Posterior cingulate gyrus (tissue), 11 donors: ENCODE measurements at regions not wholly inside any gene's neighbourhood (a gene's known extent, or its start where the extent isn't known, plus 50 kb on each side); places are given as distances from the start of the nearest gene placed in this dataset.

Experiments used
- DNase-seq, 10 donors: peaks; one replicate each; pipeline versions ENCODE4 v3.0.0 to v3.0.0-alpha.2; 2020 to 2021; ENCODE audit warnings: mixed read lengths in 3 of 10
- intact Hi-C: fragments of 100-400 bp; cut with DNase I; formaldehyde crosslinking; loops from one replicate; pipeline ENCODE4 v1.15.1; 2023

DNA sequence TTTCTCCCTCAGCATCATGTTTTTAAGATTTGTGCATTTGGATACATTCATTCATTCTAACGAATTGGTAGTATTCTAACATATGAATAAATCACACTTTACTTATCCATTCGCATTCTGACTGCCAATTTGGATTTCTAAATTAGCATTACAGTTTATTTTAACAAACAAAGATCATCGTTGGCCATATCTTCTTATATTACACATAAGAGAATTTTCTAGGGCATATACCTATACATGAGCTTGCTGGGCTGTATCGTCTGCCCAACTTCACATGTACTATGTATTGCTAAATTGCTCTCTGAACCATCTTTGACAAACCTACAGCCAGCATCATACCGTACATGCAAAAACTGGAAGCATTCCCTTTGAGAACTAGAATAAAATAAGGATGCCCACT, 265.8 kb upstream of the PPP2R3A start:
- intact Hi-C loops, result no loop called here
- no peak for DNase-seq

DNA sequence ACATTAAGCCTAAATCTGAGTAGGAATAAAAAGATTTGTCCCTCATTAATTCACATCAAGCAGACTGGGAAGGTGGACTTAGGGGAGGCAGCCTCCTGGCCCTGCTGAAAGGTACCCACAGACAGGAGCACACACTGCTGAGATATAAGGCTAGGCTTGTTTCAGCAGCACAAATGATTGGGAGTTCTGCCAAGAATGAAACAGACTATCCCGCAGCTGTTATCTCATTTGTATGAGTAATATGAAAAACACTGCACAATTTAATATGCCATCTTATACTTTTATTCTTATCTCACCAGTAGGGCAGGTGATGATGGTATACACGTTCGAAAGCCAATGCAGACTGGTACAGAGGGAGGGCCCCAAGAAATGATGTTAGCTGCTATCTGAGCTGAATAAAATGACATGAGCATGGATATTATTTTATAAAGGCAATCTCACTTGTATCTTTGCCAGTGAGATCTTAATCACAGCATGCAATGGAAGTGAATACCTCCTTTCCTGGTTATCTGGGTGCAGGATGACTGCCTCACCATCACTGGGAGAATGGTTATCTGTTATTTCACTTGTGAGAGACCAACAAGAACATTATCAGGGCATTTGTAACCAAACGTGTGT, 258.7 kb upstream of the PPP2R3A start:
- no peak for DNase-seq

DNA sequence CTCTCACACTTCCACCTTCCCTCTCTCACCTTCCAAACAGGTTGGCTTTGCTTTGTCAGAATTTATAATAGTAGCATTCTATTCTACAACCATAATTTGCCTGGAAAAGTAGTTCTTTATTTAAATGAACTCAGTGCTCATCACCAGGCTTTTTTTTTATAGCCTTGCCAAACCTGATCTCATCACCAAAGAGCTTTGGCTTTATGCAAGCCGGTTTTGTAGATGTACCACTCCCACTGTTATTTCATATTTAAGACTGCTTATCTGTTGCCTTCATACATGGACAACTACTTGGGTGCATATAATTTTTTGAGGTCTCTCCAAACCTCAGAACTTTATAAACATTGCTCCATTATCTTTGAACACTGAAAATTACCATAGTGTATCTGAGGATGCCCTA, 246.1 kb upstream of the PPP2R3A start:
- intact Hi-C loops, result no loop called here

More for the DNA sequence above, 258.7 kb upstream of the PPP2R3A start:
- intact Hi-C loops, result no loop called here

GRCh38 chr3:135728007-135728721, 237.4 kb upstream of the PPP2R3A start:
- intact Hi-C loops, result no loop called here
- DNase-seq, result no peak

More for the DNA sequence above, 246.1 kb upstream of the PPP2R3A start:
- DNase-seq, result no peak

DNA sequence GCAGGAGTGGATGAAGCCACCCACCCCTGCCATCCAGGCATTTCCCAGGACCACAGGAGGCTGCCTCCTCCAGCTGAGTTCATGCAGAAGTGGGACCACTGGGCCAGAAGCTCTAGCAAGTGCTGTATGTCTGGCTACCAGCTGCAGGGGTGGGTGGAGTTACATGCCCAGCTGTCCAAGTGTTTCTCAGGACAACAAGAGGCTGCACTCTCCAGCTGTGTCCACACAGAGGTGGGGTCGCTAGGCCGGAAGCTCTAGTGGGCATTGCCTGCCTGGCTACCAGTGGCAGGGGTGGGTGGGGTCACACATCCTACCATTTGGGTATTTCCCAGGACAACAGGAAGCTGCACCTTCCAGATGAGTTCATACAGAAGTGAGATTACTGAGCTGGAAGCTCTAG, 234.0 kb upstream of the PPP2R3A start:
- DNase-seq, result no peak
- intact Hi-C loops, result no loop called here

DNA sequence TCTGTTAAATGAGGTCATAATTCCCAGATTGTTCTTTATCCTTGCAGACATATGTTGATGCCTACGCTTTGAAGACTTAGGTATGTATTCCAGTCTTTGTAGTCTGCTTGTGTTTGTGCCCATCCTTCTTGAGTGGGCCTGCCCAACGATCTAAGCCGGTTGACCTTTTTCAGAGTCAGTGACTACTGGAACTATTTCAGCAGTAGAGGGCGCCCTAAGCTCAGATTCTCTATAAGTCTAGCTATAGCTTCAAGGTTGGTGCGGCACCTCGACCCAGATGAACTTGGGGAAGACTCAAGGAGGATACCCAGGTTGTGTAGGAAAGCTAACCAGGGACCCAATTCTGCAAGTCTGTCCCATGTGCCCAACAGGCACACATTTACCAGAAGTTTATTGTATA, 228.8 kb upstream of the PPP2R3A start:
- peak in 1 of 10 donors; percentile 35 for DNase-seq
- intact Hi-C loops, result no loop called here

DNA sequence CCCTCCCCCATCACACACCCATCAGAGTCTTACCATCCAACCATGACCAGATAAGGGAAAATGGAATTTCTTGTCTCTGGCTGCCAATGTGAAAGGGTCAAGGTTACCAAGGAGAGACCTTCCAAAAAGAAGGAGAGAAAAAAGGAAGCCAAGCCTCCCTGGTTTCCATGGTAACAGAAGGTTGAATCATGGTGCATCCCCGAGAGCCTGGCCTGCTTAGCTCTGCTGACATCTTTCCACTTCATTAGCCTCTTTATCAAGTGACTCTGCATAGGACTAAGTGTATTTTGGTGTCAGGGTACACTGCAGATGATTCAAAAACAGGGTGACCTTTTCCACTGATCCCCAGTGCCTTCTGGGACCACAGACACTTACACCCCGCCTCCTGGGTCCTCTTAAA, 225.7 kb upstream of the PPP2R3A start:
- DNase-seq, result no peak

DNA sequence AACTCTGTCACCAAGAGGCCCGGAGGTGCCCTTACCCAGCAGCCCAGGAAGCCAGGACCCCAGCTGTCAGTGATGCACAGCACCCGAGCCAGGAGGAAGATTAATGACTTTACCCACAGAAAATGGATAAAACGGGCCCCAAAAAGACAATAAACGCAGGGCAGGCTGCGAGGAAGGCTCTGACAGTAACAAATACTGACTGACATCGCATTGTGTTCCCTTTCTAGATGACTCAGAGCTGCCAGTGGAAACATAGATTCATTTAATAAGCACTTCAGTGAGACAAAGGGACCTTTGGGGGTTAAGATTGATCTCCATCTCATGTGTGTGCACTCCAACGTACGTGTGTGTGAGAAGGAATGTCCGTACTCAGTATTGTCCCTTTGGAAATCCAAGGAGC, 225.3 kb upstream of the PPP2R3A start:
- DNase-seq, result no peak
- intact Hi-C loops, result no loop called here

More for the DNA sequence above, 225.7 kb upstream of the PPP2R3A start:
- intact Hi-C loops, result no loop called here

GRCh38 chr3:135740751-135741150, 224.8 kb upstream of the PPP2R3A start:
- intact Hi-C loops, result no loop called here
- no peak for DNase-seq

DNA sequence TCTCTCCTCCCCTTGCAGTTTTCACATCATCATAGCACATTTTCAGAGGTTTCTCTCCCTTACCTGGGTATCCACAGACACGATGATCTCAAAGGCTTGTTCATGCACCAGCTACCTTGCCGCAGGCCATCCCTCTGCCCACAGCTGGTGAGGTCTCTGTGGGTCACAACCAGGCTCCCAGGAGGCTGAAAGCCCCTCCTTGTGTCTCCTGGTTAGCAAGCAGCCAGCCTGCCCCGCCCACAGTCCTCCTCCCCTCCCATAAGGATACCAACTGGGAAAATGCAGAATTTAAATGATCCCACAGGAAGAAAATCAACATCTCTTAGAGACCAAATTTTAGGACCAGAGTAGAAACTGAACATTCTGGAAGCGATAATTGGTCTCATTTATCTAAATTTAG, 213.5 kb upstream of the PPP2R3A start:
- DNase-seq, result peak in 1 of 10 donors; percentile 79
- intact Hi-C loops, result no loop called here

- no peak for DNase-seq
- intact Hi-C loops, result no loop called here
Observed at GRCh38 chr3:135752851-135753250, 212.7 kb upstream of the PPP2R3A start.

DNA sequence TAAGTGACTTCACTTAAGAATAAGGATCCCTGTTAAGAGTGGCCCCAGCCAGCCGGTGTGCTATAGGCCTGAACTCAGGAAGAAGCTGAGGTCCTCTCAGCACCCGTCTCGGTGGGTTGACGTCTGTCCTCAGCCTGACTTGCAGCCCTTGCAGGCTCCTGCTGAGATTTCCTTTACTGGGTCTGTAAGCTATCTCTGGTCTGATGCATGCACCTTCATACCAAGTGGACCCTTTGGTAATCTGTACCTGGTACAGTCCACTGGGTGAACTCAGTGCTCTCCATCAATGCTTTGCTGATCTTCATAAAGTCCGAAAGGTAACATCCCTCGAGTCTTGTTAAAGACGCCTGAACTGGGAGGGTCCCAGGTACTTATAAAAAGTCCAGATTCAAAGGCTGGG, 212.0 kb upstream of the PPP2R3A start:
- intact Hi-C loops, result no loop called here
- DNase-seq, result no peak

DNA sequence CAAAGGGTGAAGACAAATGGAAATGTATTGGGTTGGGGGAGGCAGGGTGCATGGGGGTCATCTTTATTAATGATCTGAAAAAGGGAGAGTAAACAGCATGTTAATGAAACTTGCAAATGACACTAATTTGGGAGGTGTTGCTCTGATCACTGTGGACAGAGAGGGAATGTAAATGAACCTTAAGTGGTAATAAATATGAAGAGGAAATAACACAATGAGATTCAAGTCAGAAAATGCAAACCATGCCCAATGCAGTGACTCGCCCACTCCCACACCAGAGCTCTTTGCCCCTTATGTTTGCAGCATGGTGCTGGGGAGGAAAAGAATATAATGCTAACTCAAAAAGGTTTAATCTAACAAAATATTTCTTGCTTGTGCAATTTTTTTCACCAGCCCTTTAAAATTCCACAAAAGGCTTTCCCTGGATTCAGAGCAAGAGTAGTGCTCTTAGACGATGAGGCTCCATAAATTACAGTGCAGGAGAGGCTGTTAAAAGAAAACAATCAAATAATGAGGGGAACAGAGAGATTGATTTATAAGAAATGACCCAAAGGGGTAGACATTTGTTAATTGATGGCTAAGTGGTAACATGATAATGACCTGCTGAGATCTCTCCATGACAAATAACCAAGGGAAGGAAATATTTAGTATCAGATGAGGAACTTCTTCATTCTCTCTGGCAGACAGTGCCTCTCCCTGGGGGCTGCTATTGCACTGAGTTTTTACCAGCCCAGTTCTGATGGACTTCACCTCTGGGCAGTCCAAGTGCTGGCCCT, 210.0 kb upstream of the PPP2R3A start:
- intact Hi-C loops, result no loop called here
- no peak for DNase-seq

- intact Hi-C loops, result no loop called here
- DNase-seq, result no peak
Observed at GRCh38 chr3:135756106-135756668, 209.3 kb upstream of the PPP2R3A start.

- no peak for DNase-seq
- intact Hi-C loops, result no loop called here
Observed at GRCh38 chr3:135757421-135757820, 208.1 kb upstream of the PPP2R3A start.

DNA sequence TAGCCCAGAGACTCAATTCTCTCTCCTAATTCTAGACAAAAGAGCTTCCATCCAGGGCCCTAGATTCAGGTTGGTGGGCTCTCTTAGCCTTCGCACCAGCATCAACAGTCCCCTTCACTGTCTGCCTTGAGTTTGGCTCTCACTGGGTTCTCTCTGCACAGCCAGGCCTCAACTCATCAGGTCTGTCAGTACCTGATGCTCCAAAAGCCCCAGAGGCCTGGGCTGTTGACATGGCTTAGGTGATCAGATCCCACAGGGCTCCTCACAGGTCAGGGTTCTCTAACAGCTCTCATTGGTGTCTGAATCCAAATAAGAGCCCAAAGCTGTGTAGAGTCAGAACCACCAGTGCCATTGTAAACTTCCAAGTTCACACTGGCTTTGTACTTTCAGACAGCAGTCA, 206.6 kb upstream of the PPP2R3A start:
- DNase-seq, result no peak
- intact Hi-C loops, result no loop called here

- DNase-seq, result no peak
- intact Hi-C loops, result no loop called here
Observed at GRCh38 chr3:135759651-135760050, 205.9 kb upstream of the PPP2R3A start.

DNA sequence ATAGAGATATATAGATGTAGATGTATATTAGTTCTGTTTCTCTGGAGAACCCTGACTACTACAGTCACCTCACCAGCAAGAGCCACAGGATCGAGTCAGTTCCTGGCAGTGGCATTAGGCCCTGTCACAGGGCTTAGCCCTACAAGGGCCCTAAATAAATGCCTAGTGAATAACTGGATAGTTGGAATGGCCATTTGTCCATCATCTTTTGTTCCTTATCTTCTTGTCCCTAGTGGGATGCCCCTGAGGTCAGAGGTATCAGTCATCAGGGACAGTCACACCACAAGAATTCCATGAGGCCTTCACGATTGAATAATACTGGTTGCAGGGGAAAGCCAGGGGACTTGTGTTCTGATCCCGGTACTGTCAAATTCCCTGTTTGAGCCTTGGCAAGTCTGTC, 204.9 kb upstream of the PPP2R3A start:
- intact Hi-C loops, result no loop called here
- no peak for DNase-seq

GRCh38 chr3:135762188-135762856, 203.2 kb upstream of the PPP2R3A start:
- intact Hi-C loops, result no loop called here
- DNase-seq, result no peak

- intact Hi-C loops, result no loop called here
- no peak for DNase-seq
Observed at GRCh38 chr3:135766115-135766514, 199.4 kb upstream of the PPP2R3A start.

- no peak for DNase-seq
- intact Hi-C loops, result no loop called here
Observed at GRCh38 chr3:135771760-135772159, 193.8 kb upstream of the PPP2R3A start.
